Esophagus squamous epithelium (tissue), 5 donors: ENCODE measurements at regions not wholly inside any gene's neighbourhood (a gene's known extent, or its start where the extent isn't known, plus 50 kb on each side); places are given as distances from the start of the nearest gene placed in this dataset.

ENCODE experiments used
- DNase-seq: peaks from one replicate; lab custom pipeline; 2025; lab: John Stamatoyannopoulos, UW
- H3K27ac ChIP-seq, 4 donors: fragments of 200-600 bp; sonication (generic); one replicate each; pipeline ENCODE4 v1.5.1; 2016 to 2019; ENCODE audit warnings: mild to moderate bottlenecking in 1 of 4
- H3K27me3 ChIP-seq, 4 donors: fragments of 200-600 bp; sonication (generic); 1 replicate in 3 of 4; 2 replicates in 1 of 4; pipeline versions ENCODE4 v1.5.1 to v1.6.0; 2017 to 2021; ENCODE audit warnings: antibody characterized with exemption in 1 of 4
- H3K36me3 ChIP-seq, 3 donors: fragments of 200-600 bp; sonication (generic); one replicate each; pipeline ENCODE4 v1.5.1; 2016 to 2019
- H3K4me1 ChIP-seq, 3 donors: fragments of 200-600 bp; sonication (generic); one replicate each; pipeline ENCODE4 v1.5.1; 2017 to 2019
- H3K4me3 ChIP-seq, 4 donors: fragments of 200-600 bp; sonication (generic); 1 replicate in 3 of 4; 2 replicates in 1 of 4; pipeline ENCODE4 v1.5.1; 2016 to 2019; ENCODE audit warnings: mild to moderate bottlenecking in 2 of 4, moderate library complexity in 1 of 4
- H3K9me3 ChIP-seq, 3 donors: fragments of 200-600 bp; sonication (generic); one replicate each; pipeline ENCODE4 v1.5.1; 2016 to 2019
- POLR2A ChIP-seq, 4 donors: fragments of 450-650 bp; IDR thresholded peaks; one replicate each; pipeline ENCODE4 v1.6.1; 2017; ENCODE audit warnings: antibody characterized with exemption in 4 of 4, mild to moderate bottlenecking in 4 of 4, moderate library complexity in 3 of 4
- WGBS, 2 donors: methylation state at CpG; one replicate each; pipeline ENCODE4 v1.1.5; 2018; 5-methylcytosine and 5-hydroxymethylcytosine counted together
- intact Hi-C: fragments of 100-400 bp; cut with DNase I; formaldehyde crosslinking; loops from one replicate; pipeline ENCODE4 v1.15.0; 2022
- TF ChIP-seq, protein P1 (sequence below), 6 experiments: fragments of 450-650 bp in 4 of 6; fragments of 200-600 bp in 2 of 6; sonication (generic) in 2 of 6; IDR thresholded peaks; one replicate each; pipeline ENCODE4 v1.5.1; 2016 to 2019; ENCODE audit warnings: antibody characterized with exemption in 6 of 6, mild to moderate bottlenecking in 4 of 6, moderate library complexity in 4 of 6
- donor health status: DM: yes; HTN: yes; CAD: no.

DNA sequence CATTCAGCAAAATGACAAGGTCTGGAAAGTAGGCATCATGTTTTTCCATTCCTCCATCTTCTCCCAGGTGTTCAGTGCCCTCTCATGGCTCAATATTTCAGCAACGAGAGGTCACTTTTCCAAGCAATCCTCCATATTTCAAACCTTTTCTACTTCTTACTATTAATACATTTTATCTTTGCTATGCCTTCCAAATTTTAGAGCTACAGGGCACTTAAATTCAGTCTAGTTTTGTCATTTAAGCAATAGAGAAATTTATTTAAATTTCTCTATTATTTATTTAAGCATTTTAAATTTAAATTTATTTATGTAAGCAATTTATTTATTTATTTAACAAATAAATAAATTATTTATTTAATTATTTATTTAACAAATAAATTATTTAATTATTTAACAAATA lies 305.1 kb upstream of the ANXA10 start:
- intact Hi-C loops = no loop called here
- Histone ChIP-seq H3K36me3 (no peaks in the 10 kb centered on the region), H3K4me1 (no peaks in the 10 kb centered on the region), H3K27me3 (no peaks in the 10 kb centered on the region), H3K9me3 (no peaks in the 10 kb centered on the region), H3K4me3 (no peak overlapping the region), H3K27ac (no peak overlapping the region)
- no peak for TF ChIP-seq POLR2A (IDR thresholded peaks at IDR 0.05)
- TF ChIP-seq, protein P1, sequence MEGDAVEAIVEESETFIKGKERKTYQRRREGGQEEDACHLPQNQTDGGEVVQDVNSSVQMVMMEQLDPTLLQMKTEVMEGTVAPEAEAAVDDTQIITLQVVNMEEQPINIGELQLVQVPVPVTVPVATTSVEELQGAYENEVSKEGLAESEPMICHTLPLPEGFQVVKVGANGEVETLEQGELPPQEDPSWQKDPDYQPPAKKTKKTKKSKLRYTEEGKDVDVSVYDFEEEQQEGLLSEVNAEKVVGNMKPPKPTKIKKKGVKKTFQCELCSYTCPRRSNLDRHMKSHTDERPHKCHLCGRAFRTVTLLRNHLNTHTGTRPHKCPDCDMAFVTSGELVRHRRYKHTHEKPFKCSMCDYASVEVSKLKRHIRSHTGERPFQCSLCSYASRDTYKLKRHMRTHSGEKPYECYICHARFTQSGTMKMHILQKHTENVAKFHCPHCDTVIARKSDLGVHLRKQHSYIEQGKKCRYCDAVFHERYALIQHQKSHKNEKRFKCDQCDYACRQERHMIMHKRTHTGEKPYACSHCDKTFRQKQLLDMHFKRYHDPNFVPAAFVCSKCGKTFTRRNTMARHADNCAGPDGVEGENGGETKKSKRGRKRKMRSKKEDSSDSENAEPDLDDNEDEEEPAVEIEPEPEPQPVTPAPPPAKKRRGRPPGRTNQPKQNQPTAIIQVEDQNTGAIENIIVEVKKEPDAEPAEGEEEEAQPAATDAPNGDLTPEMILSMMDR (IDR thresholded peaks at IDR 0.05) = no peak
- 96 to 100% methylated on average over 1 of the region's 1 CpG for WGBS, 2 donors
- DNase-seq = no peak

DNA sequence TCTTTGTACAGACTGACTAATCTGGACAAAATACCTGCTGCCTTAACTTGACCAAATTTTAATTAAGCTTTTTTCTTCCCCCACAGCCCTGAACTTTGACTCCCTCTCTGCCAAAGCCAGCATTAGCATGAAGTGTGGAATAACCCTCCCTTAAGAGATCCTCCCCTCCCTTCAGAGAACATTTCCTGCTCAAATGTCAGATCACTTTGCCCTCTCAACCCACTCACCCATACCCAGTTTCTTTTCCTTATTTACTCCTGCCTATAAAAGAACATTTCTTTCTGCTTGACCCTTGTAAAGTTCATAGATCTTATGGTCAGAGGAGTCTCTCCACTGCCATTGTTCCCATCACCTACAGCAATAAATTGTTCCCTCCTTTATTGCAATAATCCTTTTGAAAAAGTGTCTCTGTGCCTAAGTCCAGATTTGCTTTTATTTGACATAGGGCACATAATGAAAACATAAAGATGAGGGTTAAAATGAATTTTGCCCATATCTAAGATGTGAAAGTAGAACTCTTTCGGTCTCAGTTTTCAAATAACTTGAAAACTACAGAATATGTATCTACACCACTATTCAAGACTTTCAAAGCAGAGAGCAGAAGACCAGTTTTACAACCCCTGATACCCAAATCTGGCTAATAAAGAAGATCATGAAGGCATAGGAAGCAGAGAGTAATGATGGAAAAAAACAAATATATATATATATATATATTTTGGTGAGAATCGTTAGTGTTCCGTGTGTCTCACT lies 289.7 kb upstream of the ANXA10 start:
- intact Hi-C loops = no loop called here
- no peaks in the 10 kb centered on the region for H3K4me1 ChIP-seq
- 80 to 84% methylated on average over 3 of the region's 3 CpGs for WGBS, 2 donors
- DNase-seq = no peak
- TF ChIP-seq POLR2A (IDR thresholded peaks at IDR 0.05) = no peak
- TF ChIP-seq, protein P1 (IDR thresholded peaks at IDR 0.05) = no peak
- no peaks in the 10 kb centered on the region for H3K27me3 ChIP-seq
- no peak overlapping the region for H3K27ac ChIP-seq
- no peaks in the 10 kb centered on the region for H3K9me3 ChIP-seq
- H3K36me3 ChIP-seq = no peaks in the 10 kb centered on the region
- H3K4me3 ChIP-seq = no peak overlapping the region

DNA sequence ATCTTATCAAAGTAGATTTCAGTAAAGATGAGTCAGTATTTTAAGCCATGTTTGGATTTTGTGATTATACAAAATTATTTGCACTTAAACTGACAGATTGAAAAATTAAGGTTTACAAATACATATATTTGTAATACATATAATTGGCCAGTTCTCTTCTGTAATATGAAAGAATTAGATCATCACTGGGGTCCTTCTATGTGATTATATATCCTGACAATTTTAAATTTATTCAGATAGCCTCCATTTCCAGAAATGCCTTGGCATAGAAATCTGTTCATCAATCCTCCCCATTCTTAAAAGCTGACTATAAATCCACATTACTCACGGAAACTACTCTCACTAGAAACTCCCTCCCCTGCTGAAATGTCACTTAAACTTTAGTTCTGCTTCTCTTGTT lies 280.4 kb upstream of the ANXA10 start:
- no peak overlapping the region for H3K27ac ChIP-seq
- DNase-seq = no peak
- H3K4me1 ChIP-seq = no peaks in the 10 kb centered on the region
- no peak overlapping the region for H3K4me3 ChIP-seq
- no peaks in the 10 kb centered on the region for H3K27me3 ChIP-seq
- no peak for TF ChIP-seq POLR2A (IDR thresholded peaks at IDR 0.05)
- TF ChIP-seq, protein P1 (IDR thresholded peaks at IDR 0.05) = no peak
- intact Hi-C loops = no loop called here
- H3K9me3 ChIP-seq = peaks cover 0 to 5% (median 0%) of the 10 kb centered on the region in 3 donors
- no peaks in the 10 kb centered on the region for H3K36me3 ChIP-seq
- WGBS, 2 donors = 25 to 53% methylated on average over 1 of the region's 1 CpG

DNA sequence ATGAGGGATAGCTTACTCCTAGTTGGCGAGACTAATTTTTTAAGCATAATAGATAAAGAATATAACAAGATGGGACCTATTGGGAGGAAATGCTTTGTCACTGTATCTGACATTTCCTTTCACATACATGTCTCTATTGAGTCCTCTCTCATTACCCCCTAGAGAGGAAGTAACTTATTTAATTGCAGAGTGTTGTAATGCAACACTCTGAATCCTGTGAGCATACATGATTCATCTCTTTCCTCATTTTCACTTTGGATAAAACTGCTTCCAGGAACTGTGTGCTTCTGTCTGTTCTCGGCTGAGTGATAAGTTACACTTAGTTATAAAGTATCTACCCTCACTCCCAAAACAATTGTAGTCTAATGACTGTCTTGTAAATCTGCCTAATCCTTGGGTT lies 266.1 kb upstream of the ANXA10 start:
- Histone ChIP-seq H3K27me3 (no peaks in the 10 kb centered on the region), H3K9me3 (no peaks in the 10 kb centered on the region), H3K27ac (no peak overlapping the region), H3K4me3 (no peak overlapping the region), H3K4me1 (no peaks in the 10 kb centered on the region), H3K36me3 (no peaks in the 10 kb centered on the region)
- no peak for DNase-seq
- intact Hi-C loops = no loop called here
- 44 to 56% methylated on average over 2 of the region's 2 CpGs for WGBS, 2 donors
- TF ChIP-seq POLR2A (IDR thresholded peaks at IDR 0.05) = no peak
- TF ChIP-seq, protein P1 (IDR thresholded peaks at IDR 0.05) = no peak

DNA sequence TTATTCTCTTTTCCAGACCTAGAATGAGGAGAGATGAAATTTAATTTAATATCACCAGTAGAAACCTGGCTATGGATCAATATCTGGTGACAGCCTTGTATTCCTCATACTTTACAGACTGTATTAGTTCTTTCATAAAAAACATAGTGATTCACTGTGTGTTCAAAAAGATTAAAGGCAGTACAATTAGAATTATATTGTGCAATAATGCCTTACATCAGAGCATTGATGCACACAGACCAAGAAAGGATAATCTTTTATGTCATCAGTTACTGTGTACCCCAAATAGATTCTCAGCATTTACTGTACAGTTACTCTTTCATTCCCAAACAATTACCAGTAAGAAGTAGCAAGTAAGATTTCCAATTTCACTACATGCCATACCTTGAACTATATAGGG lies 260.5 kb upstream of the ANXA10 start:
- no peaks in the 10 kb centered on the region for H3K9me3 ChIP-seq
- no peaks in the 10 kb centered on the region for H3K27me3 ChIP-seq
- H3K4me3 ChIP-seq = no peak overlapping the region
- H3K27ac ChIP-seq = no peak overlapping the region
- no peak for TF ChIP-seq POLR2A (IDR thresholded peaks at IDR 0.05)
- TF ChIP-seq, protein P1 (IDR thresholded peaks at IDR 0.05) = no peak
- no peak for DNase-seq
- no peaks in the 10 kb centered on the region for H3K36me3 ChIP-seq
- intact Hi-C loops = no loop called here
- no peaks in the 10 kb centered on the region for H3K4me1 ChIP-seq
